Activated T-cell treated with anti-CD3 and anti-CD28 coated beads for 24 hours (primary cell): ENCODE measurements at regions not wholly inside any gene's neighbourhood (a gene's known extent, or its start where the extent isn't known, plus 50 kb on each side); places are given as distances from the start of the nearest gene placed in this dataset.
"Not testable (repeated sequence)": the region's sequence is repeated elsewhere in the genome, so short reads cannot be mapped to it uniquely, and the experiment has no call there.

Source experiments
- DNase-seq: peaks from one replicate; pipeline ENCODE4 v3.0.0-alpha.2; 2020; ENCODE audit warnings: low read depth

GRCh38 chr13:50274181-50274580, 258.9 kb downstream of the KCNRG start:
- DNase-seq, result no peak

GRCh38 chr13:50275392-50276063, 260.3 kb downstream of the KCNRG start:
- no peak for DNase-seq

- DNase-seq, result no peak
These were observed 261.3 kb downstream of the KCNRG start for GRCh38 chr13:50276550-50276949.

GRCh38 chr13:50277127-50277526, 261.9 kb downstream of the KCNRG start:
- DNase-seq, result no peak

- no peak for DNase-seq
These were observed 262.7 kb downstream of the KCNRG start for GRCh38 chr13:50277906-50278305.

GRCh38 chr13:50280441-50280937, 265.2 kb downstream of the KCNRG start:
- no peak for DNase-seq

GRCh38 chr13:50282016-50282415, 266.8 kb downstream of the KCNRG start:
- no peak for DNase-seq

GRCh38 chr13:50283017-50283416, 267.8 kb downstream of the KCNRG start:
- no peak for DNase-seq

- no peak for DNase-seq
These were observed 269.3 kb downstream of the KCNRG start for GRCh38 chr13:50284540-50284939.

GRCh38 chr13:50285283-50285682, 270.0 kb downstream of the KCNRG start:
- DNase-seq, result no peak

GRCh38 chr13:50286324-50286723, 271.1 kb downstream of the KCNRG start:
- no peak for DNase-seq

GRCh38 chr13:50290186-50290585, 274.9 kb downstream of the KCNRG start:
- no peak for DNase-seq

GRCh38 chr13:50291611-50292010, 276.4 kb downstream of the KCNRG start:
- no peak for DNase-seq

GRCh38 chr13:50292081-50292480, 276.8 kb downstream of the KCNRG start:
- no peak for DNase-seq

GRCh38 chr13:50294425-50294824, 279.2 kb downstream of the KCNRG start:
- not testable (repeated sequence) for DNase-seq

- DNase-seq, result no peak
These were observed 284.5 kb downstream of the KCNRG start for GRCh38 chr13:50299546-50300249.

GRCh38 chr13:50303963-50304721, 288.9 kb downstream of the KCNRG start:
- no peak for DNase-seq

- DNase-seq, result no peak
These were observed 290.9 kb downstream of the KCNRG start for GRCh38 chr13:50306156-50306555.

GRCh38 chr13:50309318-50309717, 294.1 kb downstream of the KCNRG start:
- DNase-seq, result no peak

- no peak for DNase-seq
These were observed 294.8 kb downstream of the KCNRG start for GRCh38 chr13:50309882-50310594.

GRCh38 chr13:50310734-50311133, 295.5 kb downstream of the KCNRG start:
- DNase-seq, result no peak

GRCh38 chr13:50318887-50319286, 303.6 kb downstream of the KCNRG start:
- no peak for DNase-seq
